ENCODE measurements at regions not wholly inside any gene's neighbourhood (a gene's known extent, or its start where the extent isn't known, plus 50 kb on each side); places are given as distances from the start of the nearest gene placed in this dataset.

DNA sequence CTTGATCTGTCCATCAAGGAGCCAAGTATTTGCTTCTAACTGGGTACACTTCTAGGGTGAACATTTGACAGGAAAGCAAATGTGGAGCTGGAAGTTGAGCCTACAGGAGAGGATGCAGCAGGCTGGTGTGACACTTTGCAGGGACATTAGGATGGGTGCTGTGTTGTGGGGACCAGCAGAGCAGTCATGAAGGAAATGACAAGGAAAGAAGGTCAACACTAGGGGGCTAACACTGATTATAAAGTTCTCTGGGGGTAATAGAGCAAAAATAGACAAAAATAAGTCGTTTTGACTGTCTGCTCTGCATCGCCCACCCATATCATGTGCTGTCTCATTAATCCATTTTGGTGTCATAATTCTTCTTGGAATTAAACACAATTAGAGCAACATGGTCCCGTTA is 652.4 kb downstream of the STK39 start:
- TF ChIP-seq, protein P1, sequence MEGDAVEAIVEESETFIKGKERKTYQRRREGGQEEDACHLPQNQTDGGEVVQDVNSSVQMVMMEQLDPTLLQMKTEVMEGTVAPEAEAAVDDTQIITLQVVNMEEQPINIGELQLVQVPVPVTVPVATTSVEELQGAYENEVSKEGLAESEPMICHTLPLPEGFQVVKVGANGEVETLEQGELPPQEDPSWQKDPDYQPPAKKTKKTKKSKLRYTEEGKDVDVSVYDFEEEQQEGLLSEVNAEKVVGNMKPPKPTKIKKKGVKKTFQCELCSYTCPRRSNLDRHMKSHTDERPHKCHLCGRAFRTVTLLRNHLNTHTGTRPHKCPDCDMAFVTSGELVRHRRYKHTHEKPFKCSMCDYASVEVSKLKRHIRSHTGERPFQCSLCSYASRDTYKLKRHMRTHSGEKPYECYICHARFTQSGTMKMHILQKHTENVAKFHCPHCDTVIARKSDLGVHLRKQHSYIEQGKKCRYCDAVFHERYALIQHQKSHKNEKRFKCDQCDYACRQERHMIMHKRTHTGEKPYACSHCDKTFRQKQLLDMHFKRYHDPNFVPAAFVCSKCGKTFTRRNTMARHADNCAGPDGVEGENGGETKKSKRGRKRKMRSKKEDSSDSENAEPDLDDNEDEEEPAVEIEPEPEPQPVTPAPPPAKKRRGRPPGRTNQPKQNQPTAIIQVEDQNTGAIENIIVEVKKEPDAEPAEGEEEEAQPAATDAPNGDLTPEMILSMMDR (IDR thresholded peaks at IDR 0.05) = no peak
- no peak for TF ChIP-seq EP300 (IDR thresholded peaks at IDR 0.05)
